Adrenal gland (tissue), 9 donors: ENCODE measurements at regions not wholly inside any gene's neighbourhood (a gene's known extent, or its start where the extent isn't known, plus 50 kb on each side); places are given as distances from the start of the nearest gene placed in this dataset.

Experiments
- DNase-seq, 7 donors: peaks; one replicate each; pipeline ENCODE4 v3.0.0-alpha.2; 2019 to 2020
- H3K27ac ChIP-seq, 5 donors: fragments of 200-600 bp; sonication (generic) in 4 of 5; 1 replicate in 3 of 5; 2 replicates in 2 of 5; pipeline versions ENCODE4 v1.5.1 to v1.8.0; 2016 to 2020; ENCODE audit warnings: mild to moderate bottlenecking in 1 of 5
- H3K27me3 ChIP-seq: fragments of 200-600 bp; 2 replicates; pipeline ENCODE4 v1.8.0; 2021
- H3K36me3 ChIP-seq, 2 donors: fragments of 200-600 bp; replicated peaks in 1 of 2; 1 replicate in 1 of 2; 2 replicates in 1 of 2; pipeline versions ENCODE4 v1.5.1 to v1.8.0; 2018 to 2022
- H3K4me1 ChIP-seq, 2 donors: fragments of 200-600 bp; replicated peaks in 1 of 2; 1 replicate in 1 of 2; 2 replicates in 1 of 2; pipeline versions ENCODE4 v1.5.1 to v1.8.0; 2018 to 2021
- H3K4me3 ChIP-seq, 4 donors: fragments of 200-600 bp; sonication (generic) in 3 of 4; one replicate each; pipeline ENCODE4 v1.5.1; 2016 to 2018
- H3K9me3 ChIP-seq, 3 donors: fragments of 200-600 bp; sonication (generic) in 1 of 3; replicated peaks in 1 of 3; 1 replicate in 2 of 3; 2 replicates in 1 of 3; pipeline versions ENCODE4 v1.5.1 to v1.8.0; 2016 to 2021
- POLR2A ChIP-seq, 2 donors: fragments of 450-650 bp; IDR thresholded peaks; one replicate each; pipeline ENCODE4 v1.6.1; 2017; ENCODE audit warnings: antibody characterized with exemption in 2 of 2, mild to moderate bottlenecking in 2 of 2, moderate library complexity in 1 of 2
- WGBS, 4 donors: extraction: QIAGEN DNeasy Blood & Tissue Kit in 2 of 4; methylation state at CpG; one replicate each; pipeline versions ENCODE4 v1.1.5 to v1.1.7; 2013 to 2017; 5-methylcytosine and 5-hydroxymethylcytosine counted together
- intact Hi-C, 2 donors: fragments of 100-400 bp; cut with DNase I; formaldehyde crosslinking; loops; one replicate each; pipeline versions ENCODE4 v1.14.1 to v1.15.0; 2022 to 2023
- TF ChIP-seq, protein P1 (sequence below), 6 experiments: fragments of 450-650 bp in 4 of 6; fragments of 200-600 bp in 2 of 6; sonication (generic) in 1 of 6; IDR thresholded peaks; 1 replicate in 5 of 6; 2 replicates in 1 of 6; pipeline versions ENCODE4 v1.5.1 to v1.8.0; 2016 to 2021; ENCODE audit warnings: antibody characterized with exemption in 6 of 6, mild to moderate bottlenecking in 2 of 6, moderate library complexity in 1 of 6
- donor health status: healthy with polysubstance abuse.
- donor health status: Bipolar disorder and iron deficiency.
- donor health status: DM: yes; HTN: yes; CAD: no.
- donor health status: DM: no; HTN: no; CAD: no.
- donor health status: DM: no; HTN: no; CAD: no.

DNA sequence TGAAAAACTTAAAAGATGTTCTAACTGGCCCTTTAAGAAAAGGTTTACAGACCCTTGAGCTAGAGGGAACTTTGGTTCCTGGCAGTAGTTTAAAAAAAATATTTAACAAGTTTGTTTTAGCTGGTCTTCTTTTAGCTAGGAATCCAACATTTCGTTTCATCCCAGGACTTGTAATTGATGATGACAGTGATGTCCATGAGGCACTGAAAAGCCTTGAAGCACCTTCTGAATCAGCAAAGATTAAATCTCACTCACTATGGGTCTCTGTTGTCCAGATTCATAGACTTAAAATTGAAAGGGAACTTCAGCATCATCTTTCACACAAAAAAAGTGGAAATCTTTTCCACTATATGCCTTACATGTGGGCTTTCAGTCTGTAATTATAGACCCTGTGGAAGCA is 102.9 kb upstream of the ETAA1 start:
- Histone ChIP-seq H3K27me3 (no peaks in the 10 kb centered on the region), H3K27ac (no peak overlapping the region), H3K36me3 (no peaks in the 10 kb centered on the region), H3K4me3 (no peak overlapping the region), H3K4me1 (no peaks in the 10 kb centered on the region), H3K9me3 (no peaks in the 10 kb centered on the region)
- no peak for TF ChIP-seq POLR2A (IDR thresholded peaks at IDR 0.05)
- TF ChIP-seq, protein P1, sequence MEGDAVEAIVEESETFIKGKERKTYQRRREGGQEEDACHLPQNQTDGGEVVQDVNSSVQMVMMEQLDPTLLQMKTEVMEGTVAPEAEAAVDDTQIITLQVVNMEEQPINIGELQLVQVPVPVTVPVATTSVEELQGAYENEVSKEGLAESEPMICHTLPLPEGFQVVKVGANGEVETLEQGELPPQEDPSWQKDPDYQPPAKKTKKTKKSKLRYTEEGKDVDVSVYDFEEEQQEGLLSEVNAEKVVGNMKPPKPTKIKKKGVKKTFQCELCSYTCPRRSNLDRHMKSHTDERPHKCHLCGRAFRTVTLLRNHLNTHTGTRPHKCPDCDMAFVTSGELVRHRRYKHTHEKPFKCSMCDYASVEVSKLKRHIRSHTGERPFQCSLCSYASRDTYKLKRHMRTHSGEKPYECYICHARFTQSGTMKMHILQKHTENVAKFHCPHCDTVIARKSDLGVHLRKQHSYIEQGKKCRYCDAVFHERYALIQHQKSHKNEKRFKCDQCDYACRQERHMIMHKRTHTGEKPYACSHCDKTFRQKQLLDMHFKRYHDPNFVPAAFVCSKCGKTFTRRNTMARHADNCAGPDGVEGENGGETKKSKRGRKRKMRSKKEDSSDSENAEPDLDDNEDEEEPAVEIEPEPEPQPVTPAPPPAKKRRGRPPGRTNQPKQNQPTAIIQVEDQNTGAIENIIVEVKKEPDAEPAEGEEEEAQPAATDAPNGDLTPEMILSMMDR (IDR thresholded peaks at IDR 0.05): no peak
- intact Hi-C loops: no loop called here
- 21 to 34% (median 27%) methylated on average over 1 of the region's 1 CpG for whole genome bisulfite sequencing, 4 donors
- no peak for DNase-seq

DNA sequence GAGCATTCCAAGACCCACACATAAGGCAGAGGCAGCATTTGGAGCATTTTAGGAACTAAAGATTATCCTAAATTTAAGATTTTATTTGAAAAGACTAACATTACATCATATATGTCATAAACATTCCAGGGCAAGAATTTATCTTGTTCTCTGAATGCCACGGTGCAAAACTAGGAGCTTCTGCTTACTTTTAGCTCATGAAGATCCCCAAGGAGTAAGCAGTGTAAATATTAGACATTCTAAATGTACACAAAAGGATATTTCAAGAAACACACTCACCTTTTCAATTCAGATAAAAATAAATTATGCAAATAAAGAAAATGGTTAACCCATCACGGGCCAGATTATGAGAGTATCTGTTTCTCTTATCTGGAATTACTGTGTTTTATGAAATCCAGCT is 101.7 kb upstream of the ETAA1 start:
- Histone ChIP-seq H3K9me3 (no peaks in the 10 kb centered on the region), H3K4me3 (no peak overlapping the region), H3K36me3 (no peaks in the 10 kb centered on the region), H3K27me3 (no peaks in the 10 kb centered on the region), H3K27ac (no peak overlapping the region), H3K4me1 (no peaks in the 10 kb centered on the region)
- 71 to 90% (median 82%) methylated on average over 2 of the region's 2 CpGs for WGBS, 4 donors
- DNase-seq: no peak
- intact Hi-C loops: no loop called here
- TF ChIP-seq, protein P1 (IDR thresholded peaks at IDR 0.05): no peak
- no peak for TF ChIP-seq POLR2A (IDR thresholded peaks at IDR 0.05)

DNA sequence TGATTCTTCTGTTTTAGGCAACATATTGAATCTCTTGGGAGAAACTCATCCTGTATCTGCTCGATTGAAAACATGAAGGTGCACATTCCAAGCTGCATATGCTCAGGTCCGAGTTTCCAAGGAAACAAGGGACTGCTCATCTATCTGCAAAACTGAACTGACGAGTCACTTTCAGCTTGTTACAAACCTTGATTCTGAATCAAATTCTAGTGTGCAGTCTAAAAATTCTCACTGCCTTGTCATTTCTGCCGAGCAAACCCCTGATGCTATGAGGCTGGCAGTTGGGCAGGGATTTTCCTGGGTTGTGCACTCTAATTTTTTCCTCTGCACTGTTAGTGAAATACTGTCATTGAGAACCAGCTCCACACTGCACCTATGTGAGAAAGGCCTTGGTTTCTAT is 101.3 kb upstream of the ETAA1 start:
- DNase-seq: peak in 1 of 7 donors; percentile 10
- 64 to 70% (median 66%) methylated on average over 4 of the region's 4 CpGs for WGBS, 4 donors
- Histone ChIP-seq H3K27ac (peak overlapping the region in 1 of 5 donors; percentile 19), H3K27me3 (no peaks in the 10 kb centered on the region), H3K4me1 (no peaks in the 10 kb centered on the region), H3K4me3 (no peak overlapping the region), H3K36me3 (no peaks in the 10 kb centered on the region), H3K9me3 (no peaks in the 10 kb centered on the region)
- intact Hi-C loops: no loop called here
- TF ChIP-seq, protein P1 (IDR thresholded peaks at IDR 0.05): no peak
- no peak for TF ChIP-seq POLR2A (IDR thresholded peaks at IDR 0.05)

DNA sequence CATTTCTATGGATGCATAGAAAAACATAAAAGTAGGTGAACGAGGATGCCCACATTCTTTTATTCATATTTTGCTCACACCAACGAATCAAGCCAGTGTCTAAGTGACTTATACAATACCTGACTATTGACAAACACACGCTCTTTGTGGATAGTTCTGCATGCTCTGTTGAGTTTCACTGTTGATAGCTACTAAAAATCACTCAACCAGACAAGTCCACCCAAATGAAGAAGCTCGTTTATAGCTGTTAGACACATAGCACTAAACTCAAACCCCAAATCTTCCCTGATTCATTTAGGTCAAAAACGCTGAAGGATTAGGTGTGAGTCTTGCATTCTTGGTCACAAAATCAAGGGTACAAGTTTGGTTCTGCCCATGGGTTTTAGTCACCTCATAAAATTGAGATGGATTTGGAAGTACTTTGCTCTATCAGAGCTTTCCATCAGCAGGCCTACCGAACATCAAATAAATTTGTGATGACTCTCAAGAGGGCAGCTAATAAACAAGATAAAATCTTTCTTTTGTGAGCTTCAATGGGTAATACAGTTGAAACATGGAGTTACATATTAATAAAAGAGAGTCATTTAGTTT is 92.7 kb upstream of the ETAA1 start:
- H3K27ac ChIP-seq: no peak overlapping the region
- DNase-seq: no peak
- H3K27me3 ChIP-seq: no peaks in the 10 kb centered on the region
- H3K4me1 ChIP-seq: peaks cover 4 to 7% of the 10 kb centered on the region in 2 donors
- WGBS, 4 donors: 86 to 88% (median 87%) methylated on average over 6 of the region's 6 CpGs
- TF ChIP-seq POLR2A (IDR thresholded peaks at IDR 0.05): no peak
- TF ChIP-seq, protein P1 (IDR thresholded peaks at IDR 0.05): no peak
- intact Hi-C loops: no loop called here
- no peaks in the 10 kb centered on the region for H3K36me3 ChIP-seq
- H3K4me3 ChIP-seq: no peak overlapping the region
- H3K9me3 ChIP-seq: no peaks in the 10 kb centered on the region
